AG08396 (cell line): ENCODE measurements at regions not wholly inside any gene's neighbourhood (a gene's known extent, or its start where the extent isn't known, plus 50 kb on each side); places are given as distances from the start of the nearest gene placed in this dataset.

Experiments
- DNase-seq: peaks from one replicate; pipeline ENCODE4 v3.0.0; 2012; ENCODE audit warnings: low spot score, mixed read lengths

- no peak for DNase-seq
Observed at GRCh38 chr2:145137211-145137610, 617.3 kb upstream of the ZEB2 start.

DNA sequence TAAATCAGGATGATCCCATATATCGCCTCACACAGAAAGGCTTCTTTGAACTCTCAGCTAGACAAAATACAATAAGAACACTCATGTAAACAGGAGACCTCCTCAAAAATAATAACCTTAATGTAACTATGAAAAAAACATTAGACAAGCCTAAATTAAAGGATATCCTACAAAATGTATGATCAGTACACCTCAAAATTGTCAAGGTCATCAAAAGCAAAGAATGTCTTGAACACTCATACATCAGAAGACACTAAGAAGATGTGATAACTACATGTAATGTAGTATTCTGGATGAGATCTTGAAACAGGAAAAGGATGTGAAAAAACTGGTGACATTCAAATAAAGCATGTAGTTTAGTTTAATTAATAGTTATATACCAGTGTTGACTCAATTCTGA is 616.8 kb upstream of the ZEB2 start:
- no peak for DNase-seq

DNA sequence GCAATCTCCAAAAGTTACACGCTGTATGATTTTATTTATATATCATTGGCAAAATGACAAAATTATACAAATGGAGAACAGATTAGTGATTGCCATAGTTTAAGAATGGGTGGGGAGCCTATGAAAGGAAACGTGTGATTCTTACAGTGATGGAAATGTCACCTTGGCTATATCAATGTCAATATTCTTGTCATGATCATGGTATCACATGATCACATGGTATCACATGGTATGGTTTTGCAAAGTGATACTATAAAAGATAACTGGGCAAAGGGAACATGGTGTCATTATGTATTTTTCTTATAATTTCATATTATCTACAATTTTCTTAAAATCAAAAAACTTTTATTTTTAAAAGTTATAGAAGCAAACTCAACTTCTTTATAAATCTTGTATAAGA is 606.2 kb upstream of the ZEB2 start:
- no peak for DNase-seq

DNA sequence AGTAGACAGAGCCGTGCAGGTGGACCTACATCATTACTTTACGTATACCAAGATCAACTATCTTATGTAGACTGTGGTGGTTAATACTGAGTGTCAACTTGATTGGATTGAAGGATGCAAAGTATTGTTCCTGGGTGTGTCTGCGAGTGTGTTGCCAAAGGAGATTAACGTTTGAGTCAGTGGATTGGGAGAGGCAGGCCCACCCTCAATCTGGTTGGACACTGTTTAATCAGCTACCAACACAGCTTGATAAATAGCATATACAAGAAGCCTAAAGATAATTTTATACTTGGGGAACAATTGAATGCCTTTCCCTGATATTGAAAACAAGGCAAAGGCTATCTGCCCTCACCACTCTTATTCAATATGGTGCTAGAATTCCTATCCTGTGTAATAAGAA is 604.2 kb upstream of the ZEB2 start:
- DNase-seq = no peak

- DNase-seq = no peak
Observed at GRCh38 chr2:145123606-145124005, 603.7 kb upstream of the ZEB2 start.

- DNase-seq = no peak
Observed at GRCh38 chr2:145119225-145119624, 599.3 kb upstream of the ZEB2 start.

GRCh38 chr2:145116834-145117725 is 597.2 kb upstream of the ZEB2 start:
- no peak for DNase-seq

GRCh38 chr2:145116056-145116455 is 596.1 kb upstream of the ZEB2 start:
- DNase-seq = no peak

DNA sequence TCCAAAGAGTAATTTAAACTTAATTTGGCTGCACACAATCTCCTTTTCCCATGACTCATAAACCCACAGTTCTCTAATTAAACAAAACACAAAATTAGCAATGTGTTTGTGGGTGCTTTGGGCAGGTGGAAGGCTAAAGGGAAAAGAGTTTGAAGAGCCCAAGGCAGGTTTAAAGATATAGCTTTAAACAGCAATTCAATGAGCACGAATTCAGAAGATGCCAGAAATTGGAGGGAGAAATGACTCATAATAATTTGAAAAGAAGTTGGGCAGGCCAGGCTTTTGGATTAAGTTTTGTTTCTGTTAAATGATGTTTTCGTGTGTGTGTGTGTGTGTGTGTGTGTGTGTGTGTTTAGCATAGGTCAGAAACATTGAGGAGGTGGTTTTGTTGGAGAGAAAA is 594.8 kb upstream of the ZEB2 start:
- DNase-seq = no peak

- no peak for DNase-seq
Observed at GRCh38 chr2:145112467-145112866, 592.5 kb upstream of the ZEB2 start.

- DNase-seq = no peak
Observed at GRCh38 chr2:145110668-145111356, 590.9 kb upstream of the ZEB2 start.

GRCh38 chr2:145108959-145109710 is 589.2 kb upstream of the ZEB2 start:
- DNase-seq = no peak

DNA sequence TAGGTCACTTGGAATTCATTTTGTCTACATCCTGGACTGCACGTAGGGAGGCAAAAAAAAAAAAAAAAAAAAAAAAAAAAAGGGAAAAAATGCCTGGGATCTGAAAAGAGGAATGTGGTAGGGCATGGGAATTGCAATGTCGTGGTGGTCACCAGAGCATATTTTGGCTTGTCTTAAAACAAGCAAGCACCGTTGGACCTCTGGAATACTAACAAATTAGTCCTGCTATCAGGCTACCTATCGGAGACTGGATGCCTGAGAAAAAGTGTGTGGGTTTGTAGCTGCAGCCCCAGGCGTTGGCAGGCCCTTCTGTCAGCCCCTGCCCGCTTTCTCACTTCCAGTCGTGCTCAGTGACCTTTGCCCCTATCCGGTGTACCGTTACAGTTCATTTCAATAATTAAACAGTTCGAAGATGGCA is 588.5 kb upstream of the ZEB2 start:
- no peak for DNase-seq

- no peak for DNase-seq
Observed at GRCh38 chr2:145106293-145106692, 586.4 kb upstream of the ZEB2 start.

- DNase-seq = no peak
Observed at GRCh38 chr2:145102706-145103105, 582.8 kb upstream of the ZEB2 start.

DNA sequence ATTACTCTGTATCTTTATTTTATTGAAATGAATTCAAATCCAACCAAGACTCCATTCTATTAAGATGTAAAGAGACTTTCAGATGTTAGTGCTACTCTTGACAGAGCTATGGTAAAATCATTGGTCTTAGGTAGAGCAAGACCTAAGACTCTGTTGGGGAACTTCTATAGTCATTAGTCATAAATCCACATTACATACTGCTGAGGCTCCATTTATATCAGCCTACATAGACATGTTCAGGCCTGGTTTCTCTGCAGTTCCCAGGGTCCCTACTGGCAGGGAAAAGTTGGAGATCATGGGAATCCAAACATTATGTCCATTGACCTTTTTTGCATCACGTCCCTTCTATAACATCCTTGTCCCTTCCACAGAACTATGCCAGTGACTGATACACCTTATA is 580.4 kb upstream of the ZEB2 start:
- DNase-seq = no peak

DNA sequence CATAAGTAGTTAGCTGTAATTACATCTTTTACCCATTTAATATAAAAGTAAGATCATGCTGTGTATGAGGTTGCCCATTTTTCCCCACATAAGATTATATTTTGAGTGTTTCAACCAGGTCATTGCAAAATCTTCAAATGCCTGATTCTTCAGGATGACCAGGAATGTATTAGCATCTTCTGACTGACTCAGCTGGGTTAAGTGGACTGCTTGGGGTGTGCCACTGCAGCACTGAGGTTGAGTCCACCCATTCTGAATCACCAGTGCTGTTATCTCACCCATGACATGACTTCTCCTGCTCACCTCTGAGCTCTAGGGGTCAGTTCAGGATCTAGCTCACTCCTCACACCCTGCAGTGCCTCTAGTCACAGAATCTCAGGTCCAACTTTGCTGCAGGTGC is 576.7 kb upstream of the ZEB2 start:
- peak; percentile 32 for DNase-seq

- DNase-seq = no peak
Observed at GRCh38 chr2:145095641-145096435, 575.9 kb upstream of the ZEB2 start.

- DNase-seq = no peak
Observed at GRCh38 chr2:145094370-145094769, 574.5 kb upstream of the ZEB2 start.

DNA sequence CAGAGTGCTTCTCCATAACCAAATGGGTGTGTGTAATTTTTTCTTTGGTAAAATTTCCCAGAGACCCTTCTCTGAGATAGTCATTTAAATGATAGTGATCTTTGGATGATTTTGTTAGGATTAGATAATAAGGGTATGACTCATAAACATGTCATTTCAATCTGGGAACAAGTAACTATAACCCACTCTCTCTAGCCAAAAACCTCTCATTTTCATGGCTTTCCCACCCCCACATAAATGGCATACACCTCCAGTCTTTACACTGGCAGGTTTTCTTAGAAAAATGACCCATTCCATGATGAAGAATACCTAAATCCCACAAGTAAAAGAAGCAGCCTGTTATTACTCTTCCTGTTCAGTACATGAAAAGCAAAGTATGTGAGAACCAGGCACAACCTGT is 572.0 kb upstream of the ZEB2 start:
- no peak for DNase-seq

GRCh38 chr2:145090841-145091761 is 571.2 kb upstream of the ZEB2 start:
- no peak for DNase-seq
